HG03558 (cell line): ENCODE measurements at regions not wholly inside any gene's neighbourhood (a gene's known extent, or its start where the extent isn't known, plus 50 kb on each side); places are given as distances from the start of the nearest gene placed in this dataset.
"Not testable (repeated sequence)": the region's sequence is repeated elsewhere in the genome, so short reads cannot be mapped to it uniquely, and the experiment has no call there.

Source experiments
- ATAC-seq: cut with Tn5 transposase; IDR thresholded peaks from one replicate; pipeline ENCODE4 v1.9.1; 2021; ENCODE audit warnings: moderate number of reproducible peaks; ENCODE audit not compliant: unreplicated experiment; ENCODE audit errors: extremely low read depth

- not testable (repeated sequence) for ATAC-seq
Observed at GRCh38 chr9:85792057-85792456, 50.3 kb upstream of the AGTPBP1 start.

GRCh38 chr9:85802978-85803695, 61.4 kb upstream of the AGTPBP1 start:
- ATAC-seq = not testable (repeated sequence)

GRCh38 chr9:85804847-85805133, 63.0 kb upstream of the AGTPBP1 start:
- ATAC-seq = not testable (repeated sequence)

GRCh38 chr9:85805134-85806005, 63.6 kb upstream of the AGTPBP1 start:
- ATAC-seq = peak; percentile 52

GRCh38 chr9:85808329-85808728, 66.6 kb upstream of the AGTPBP1 start:
- ATAC-seq = not testable (repeated sequence)

GRCh38 chr9:85813388-85813787, 71.6 kb upstream of the AGTPBP1 start:
- not testable (repeated sequence) for ATAC-seq

- not testable (repeated sequence) for ATAC-seq
Observed at GRCh38 chr9:85814800-85815199, 73.0 kb upstream of the AGTPBP1 start.

GRCh38 chr9:85818971-85819370, 77.2 kb upstream of the AGTPBP1 start:
- ATAC-seq = not testable (repeated sequence)

- ATAC-seq = not testable (repeated sequence)
Observed at GRCh38 chr9:85820598-85820997, 78.8 kb upstream of the AGTPBP1 start.

- not testable (repeated sequence) for ATAC-seq
Observed at GRCh38 chr9:85824949-85825348, 83.2 kb upstream of the AGTPBP1 start.

- ATAC-seq = not testable (repeated sequence)
Observed at GRCh38 chr9:85834591-85834990, 92.8 kb upstream of the AGTPBP1 start.

- not testable (repeated sequence) for ATAC-seq
Observed at GRCh38 chr9:85843949-85844348, 97.0 kb upstream of the NAA35 start.

- ATAC-seq = not testable (repeated sequence)
Observed at GRCh38 chr9:85847782-85848181, 93.2 kb upstream of the NAA35 start.

- ATAC-seq = no peak
Observed at GRCh38 chr9:85858056-85858750, 82.7 kb upstream of the NAA35 start.

- ATAC-seq = no peak
Observed at GRCh38 chr9:85859765-85860164, 81.2 kb upstream of the NAA35 start.

- not testable (repeated sequence) for ATAC-seq
Observed at GRCh38 chr9:85861882-85862281, 79.1 kb upstream of the NAA35 start.

- ATAC-seq = no peak
Observed at GRCh38 chr9:85863875-85864274, 77.1 kb upstream of the NAA35 start.

GRCh38 chr9:85871008-85871407, 69.9 kb upstream of the NAA35 start:
- ATAC-seq = no peak

- not testable (repeated sequence) for ATAC-seq
Observed at GRCh38 chr9:85871683-85872082, 69.3 kb upstream of the NAA35 start.

GRCh38 chr9:85872463-85872862, 68.5 kb upstream of the NAA35 start:
- ATAC-seq = no peak

- ATAC-seq = no peak
Observed at GRCh38 chr9:85876628-85877027, 64.3 kb upstream of the NAA35 start.
